ENCODE measurements at regions not wholly inside any gene's neighbourhood (a gene's known extent, or its start where the extent isn't known, plus 50 kb on each side); places are given as distances from the start of the nearest gene placed in this dataset.

- no peak for TF ChIP-seq ATF6 (CRISPR knock-in tag; IDR thresholded peaks at IDR 0.05)
Measured at GRCh38 chr13:40094056-40094455, 438.6 kb downstream of the COG6 start (continued).

GRCh38 chr13:40095695-40096356 is 440.4 kb downstream of the COG6 start:
- H3K4me3 Mint-ChIP-seq, result no peak overlapping the region
- peaks cover 27% of the 10 kb centered on the region for H3K9me3 Mint-ChIP-seq
- DNase-seq (ENCODE audit: low spot score) (no peak), ATAC-seq (no peak)
- TF ChIP-seq E2F5 (CRISPR knock-in tag; IDR thresholded peaks at IDR 0.05) (no peak), ZBTB21 (CRISPR knock-in tag; IDR thresholded peaks at IDR 0.05; ENCODE audit: borderline replicate concordance) (no peak), MYBL2 (CRISPR knock-in tag; IDR thresholded peaks at IDR 0.05) (no peak), FOXK1 (CRISPR knock-in tag; IDR thresholded peaks at IDR 0.05) (no peak)
- TF ChIP-seq, protein P1, sequence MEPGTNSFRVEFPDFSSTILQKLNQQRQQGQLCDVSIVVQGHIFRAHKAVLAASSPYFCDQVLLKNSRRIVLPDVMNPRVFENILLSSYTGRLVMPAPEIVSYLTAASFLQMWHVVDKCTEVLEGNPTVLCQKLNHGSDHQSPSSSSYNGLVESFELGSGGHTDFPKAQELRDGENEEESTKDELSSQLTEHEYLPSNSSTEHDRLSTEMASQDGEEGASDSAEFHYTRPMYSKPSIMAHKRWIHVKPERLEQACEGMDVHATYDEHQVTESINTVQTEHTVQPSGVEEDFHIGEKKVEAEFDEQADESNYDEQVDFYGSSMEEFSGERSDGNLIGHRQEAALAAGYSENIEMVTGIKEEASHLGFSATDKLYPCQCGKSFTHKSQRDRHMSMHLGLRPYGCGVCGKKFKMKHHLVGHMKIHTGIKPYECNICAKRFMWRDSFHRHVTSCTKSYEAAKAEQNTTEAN (CRISPR knock-in tag; IDR thresholded peaks at IDR 0.05), result no peak
- TF ChIP-seq, protein P2, sequence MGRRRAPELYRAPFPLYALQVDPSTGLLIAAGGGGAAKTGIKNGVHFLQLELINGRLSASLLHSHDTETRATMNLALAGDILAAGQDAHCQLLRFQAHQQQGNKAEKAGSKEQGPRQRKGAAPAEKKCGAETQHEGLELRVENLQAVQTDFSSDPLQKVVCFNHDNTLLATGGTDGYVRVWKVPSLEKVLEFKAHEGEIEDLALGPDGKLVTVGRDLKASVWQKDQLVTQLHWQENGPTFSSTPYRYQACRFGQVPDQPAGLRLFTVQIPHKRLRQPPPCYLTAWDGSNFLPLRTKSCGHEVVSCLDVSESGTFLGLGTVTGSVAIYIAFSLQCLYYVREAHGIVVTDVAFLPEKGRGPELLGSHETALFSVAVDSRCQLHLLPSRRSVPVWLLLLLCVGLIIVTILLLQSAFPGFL (CRISPR knock-in tag; IDR thresholded peaks at IDR 0.05; ENCODE audit: borderline replicate concordance), result no peak
- CTCF ChIA-PET, result interaction anchor here (1.1 to 1.3 kb wide), 3 partner anchors 12 to 153 kb away, joined by 3 read pairs; no protein-coding TSS in a partner anchor
- H3K36me3 Mint-ChIP-seq, result peaks cover 20% of the 10 kb centered on the region
- no peak overlapping the region for H3K27ac Mint-ChIP-seq
- POLR2A ChIA-PET, result no interaction called here
- peaks cover 6% of the 10 kb centered on the region; the same call in 1 of the 2 replicates for H3K27me3 Mint-ChIP-seq (ENCODE audit: low read depth)
- peaks cover 15% of the 10 kb centered on the region for H3K4me1 Mint-ChIP-seq

DNA sequence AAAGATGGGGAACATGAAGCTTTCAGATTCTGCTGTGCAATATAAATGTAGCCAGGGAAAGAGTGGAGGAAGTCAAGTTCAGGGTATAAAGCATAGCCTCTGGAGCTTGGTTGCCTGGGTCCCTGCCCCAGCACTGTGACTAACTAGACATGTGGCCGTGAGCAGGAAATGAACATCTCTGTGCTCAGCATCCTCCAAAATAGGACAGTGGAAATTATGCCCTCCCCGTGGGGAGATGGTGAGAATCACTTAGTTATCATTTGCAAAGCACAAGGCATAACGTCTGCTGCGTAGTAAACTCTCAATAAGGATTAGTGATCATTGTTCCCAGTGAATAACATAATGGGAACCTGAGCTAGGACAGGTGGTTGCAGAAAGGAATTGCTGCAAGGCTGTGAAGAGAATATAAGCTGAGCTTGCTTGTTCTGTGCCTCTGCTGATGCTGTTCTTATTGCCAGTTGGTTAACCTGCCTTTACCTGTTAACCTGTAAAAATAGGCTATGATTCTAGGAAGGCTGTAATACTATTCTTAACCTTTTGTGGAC is 441.0 kb downstream of the COG6 start:
- TF ChIP-seq NFATC4 (CRISPR knock-in tag; IDR thresholded peaks at IDR 0.05), result no peak
- no peak for TF ChIP-seq JUN (CRISPR knock-in tag; IDR thresholded peaks at IDR 0.05)
- no peak for TF ChIP-seq KAT7 (CRISPR knock-in tag; IDR thresholded peaks at IDR 0.05; ENCODE audit: borderline replicate concordance)
- TF ChIP-seq ZNF263 (CRISPR knock-in tag; IDR thresholded peaks at IDR 0.05; ENCODE audit: low read depth), result no peak
- TF ChIP-seq, protein P3, sequence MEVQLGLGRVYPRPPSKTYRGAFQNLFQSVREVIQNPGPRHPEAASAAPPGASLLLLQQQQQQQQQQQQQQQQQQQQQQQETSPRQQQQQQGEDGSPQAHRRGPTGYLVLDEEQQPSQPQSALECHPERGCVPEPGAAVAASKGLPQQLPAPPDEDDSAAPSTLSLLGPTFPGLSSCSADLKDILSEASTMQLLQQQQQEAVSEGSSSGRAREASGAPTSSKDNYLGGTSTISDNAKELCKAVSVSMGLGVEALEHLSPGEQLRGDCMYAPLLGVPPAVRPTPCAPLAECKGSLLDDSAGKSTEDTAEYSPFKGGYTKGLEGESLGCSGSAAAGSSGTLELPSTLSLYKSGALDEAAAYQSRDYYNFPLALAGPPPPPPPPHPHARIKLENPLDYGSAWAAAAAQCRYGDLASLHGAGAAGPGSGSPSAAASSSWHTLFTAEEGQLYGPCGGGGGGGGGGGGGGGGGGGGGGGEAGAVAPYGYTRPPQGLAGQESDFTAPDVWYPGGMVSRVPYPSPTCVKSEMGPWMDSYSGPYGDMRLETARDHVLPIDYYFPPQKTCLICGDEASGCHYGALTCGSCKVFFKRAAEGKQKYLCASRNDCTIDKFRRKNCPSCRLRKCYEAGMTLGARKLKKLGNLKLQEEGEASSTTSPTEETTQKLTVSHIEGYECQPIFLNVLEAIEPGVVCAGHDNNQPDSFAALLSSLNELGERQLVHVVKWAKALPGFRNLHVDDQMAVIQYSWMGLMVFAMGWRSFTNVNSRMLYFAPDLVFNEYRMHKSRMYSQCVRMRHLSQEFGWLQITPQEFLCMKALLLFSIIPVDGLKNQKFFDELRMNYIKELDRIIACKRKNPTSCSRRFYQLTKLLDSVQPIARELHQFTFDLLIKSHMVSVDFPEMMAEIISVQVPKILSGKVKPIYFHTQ (CRISPR knock-in tag; IDR thresholded peaks at IDR 0.05), result no peak
- TF ChIP-seq ETV6 (CRISPR knock-in tag; IDR thresholded peaks at IDR 0.05), result no peak
- TF ChIP-seq ZNF317 (CRISPR knock-in tag; IDR thresholded peaks at IDR 0.05; ENCODE audit: borderline replicate concordance, low read depth), result no peak
- TF ChIP-seq NR2C2 (CRISPR knock-in tag; IDR thresholded peaks at IDR 0.05), result no peak
- TF ChIP-seq TEAD4 (CRISPR knock-in tag; IDR thresholded peaks at IDR 0.05), result no peak
- TF ChIP-seq, protein P4, sequence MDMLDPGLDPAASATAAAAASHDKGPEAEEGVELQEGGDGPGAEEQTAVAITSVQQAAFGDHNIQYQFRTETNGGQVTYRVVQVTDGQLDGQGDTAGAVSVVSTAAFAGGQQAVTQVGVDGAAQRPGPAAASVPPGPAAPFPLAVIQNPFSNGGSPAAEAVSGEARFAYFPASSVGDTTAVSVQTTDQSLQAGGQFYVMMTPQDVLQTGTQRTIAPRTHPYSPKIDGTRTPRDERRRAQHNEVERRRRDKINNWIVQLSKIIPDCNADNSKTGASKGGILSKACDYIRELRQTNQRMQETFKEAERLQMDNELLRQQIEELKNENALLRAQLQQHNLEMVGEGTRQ (CRISPR knock-in tag; IDR thresholded peaks at IDR 0.05), result no peak
- no peak for TF ChIP-seq ZNF416 (CRISPR knock-in tag; IDR thresholded peaks at IDR 0.05)
- no peak for TF ChIP-seq GRHL2 (CRISPR knock-in tag; IDR thresholded peaks at IDR 0.05; ENCODE audit: insufficient replicate concordance, severe bottlenecking)
- no peak overlapping the region for H3K4me3 Mint-ChIP-seq
- no peak for DNase-seq (ENCODE audit: low spot score)
- peaks cover 33% of the 10 kb centered on the region for H3K9me3 Mint-ChIP-seq
- POLR2A ChIA-PET, result no interaction called here
- H3K36me3 Mint-ChIP-seq, result peaks cover 22% of the 10 kb centered on the region
- H3K4me1 Mint-ChIP-seq, result peaks cover 15% of the 10 kb centered on the region
- no peak overlapping the region for H3K27ac Mint-ChIP-seq
- CTCF ChIA-PET, result interaction anchor here (1.1 to 1.3 kb wide), 3 partner anchors 13 to 153 kb away, joined by 3 read pairs; no protein-coding TSS in a partner anchor
- peak; percentile 20; the same call in 1 of the 2 replicates for ATAC-seq
- H3K27me3 Mint-ChIP-seq (ENCODE audit: low read depth), result peaks cover 6% of the 10 kb centered on the region; the same call in 1 of the 2 replicates
